GM12873 (cell line): ENCODE measurements at regions not wholly inside any gene's neighbourhood (a gene's known extent, or its start where the extent isn't known, plus 50 kb on each side); places are given as distances from the start of the nearest gene placed in this dataset.

Experiments
- TF ChIP-seq, protein P1 (sequence below): IDR thresholded peaks from 2 replicates; pipeline ENCODE4 v1.5.1; 2012; ENCODE audit warnings: low read depth, mild to moderate bottlenecking, moderate library complexity, low read length, control low read depth; ENCODE audit not compliant: insufficient read depth; ENCODE audit errors: missing control alignments

DNA sequence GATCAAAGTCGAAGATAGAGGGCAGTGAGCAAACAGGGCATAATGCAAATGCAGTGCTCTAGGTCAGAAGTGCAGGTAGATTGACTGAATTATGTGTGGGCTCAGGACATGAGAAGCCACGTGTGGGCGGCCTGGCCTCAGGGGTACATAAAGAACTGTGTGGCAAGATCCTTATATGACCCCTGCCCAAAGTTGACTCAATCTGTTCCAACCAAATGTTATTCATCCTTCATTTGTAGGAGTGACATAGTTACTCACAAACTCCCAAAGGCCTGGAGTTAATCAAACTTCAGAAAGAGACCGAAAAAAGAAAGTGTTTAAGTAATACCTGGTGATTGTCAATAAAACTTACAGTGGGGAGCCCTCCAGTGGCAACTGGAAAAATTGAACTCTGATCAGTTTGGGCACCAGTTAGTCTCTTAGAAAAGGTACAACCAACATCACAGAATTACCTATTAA is 150.4 kb upstream of the FAR2 start:
- TF ChIP-seq, protein P1, sequence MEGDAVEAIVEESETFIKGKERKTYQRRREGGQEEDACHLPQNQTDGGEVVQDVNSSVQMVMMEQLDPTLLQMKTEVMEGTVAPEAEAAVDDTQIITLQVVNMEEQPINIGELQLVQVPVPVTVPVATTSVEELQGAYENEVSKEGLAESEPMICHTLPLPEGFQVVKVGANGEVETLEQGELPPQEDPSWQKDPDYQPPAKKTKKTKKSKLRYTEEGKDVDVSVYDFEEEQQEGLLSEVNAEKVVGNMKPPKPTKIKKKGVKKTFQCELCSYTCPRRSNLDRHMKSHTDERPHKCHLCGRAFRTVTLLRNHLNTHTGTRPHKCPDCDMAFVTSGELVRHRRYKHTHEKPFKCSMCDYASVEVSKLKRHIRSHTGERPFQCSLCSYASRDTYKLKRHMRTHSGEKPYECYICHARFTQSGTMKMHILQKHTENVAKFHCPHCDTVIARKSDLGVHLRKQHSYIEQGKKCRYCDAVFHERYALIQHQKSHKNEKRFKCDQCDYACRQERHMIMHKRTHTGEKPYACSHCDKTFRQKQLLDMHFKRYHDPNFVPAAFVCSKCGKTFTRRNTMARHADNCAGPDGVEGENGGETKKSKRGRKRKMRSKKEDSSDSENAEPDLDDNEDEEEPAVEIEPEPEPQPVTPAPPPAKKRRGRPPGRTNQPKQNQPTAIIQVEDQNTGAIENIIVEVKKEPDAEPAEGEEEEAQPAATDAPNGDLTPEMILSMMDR = peak; percentile 40

DNA sequence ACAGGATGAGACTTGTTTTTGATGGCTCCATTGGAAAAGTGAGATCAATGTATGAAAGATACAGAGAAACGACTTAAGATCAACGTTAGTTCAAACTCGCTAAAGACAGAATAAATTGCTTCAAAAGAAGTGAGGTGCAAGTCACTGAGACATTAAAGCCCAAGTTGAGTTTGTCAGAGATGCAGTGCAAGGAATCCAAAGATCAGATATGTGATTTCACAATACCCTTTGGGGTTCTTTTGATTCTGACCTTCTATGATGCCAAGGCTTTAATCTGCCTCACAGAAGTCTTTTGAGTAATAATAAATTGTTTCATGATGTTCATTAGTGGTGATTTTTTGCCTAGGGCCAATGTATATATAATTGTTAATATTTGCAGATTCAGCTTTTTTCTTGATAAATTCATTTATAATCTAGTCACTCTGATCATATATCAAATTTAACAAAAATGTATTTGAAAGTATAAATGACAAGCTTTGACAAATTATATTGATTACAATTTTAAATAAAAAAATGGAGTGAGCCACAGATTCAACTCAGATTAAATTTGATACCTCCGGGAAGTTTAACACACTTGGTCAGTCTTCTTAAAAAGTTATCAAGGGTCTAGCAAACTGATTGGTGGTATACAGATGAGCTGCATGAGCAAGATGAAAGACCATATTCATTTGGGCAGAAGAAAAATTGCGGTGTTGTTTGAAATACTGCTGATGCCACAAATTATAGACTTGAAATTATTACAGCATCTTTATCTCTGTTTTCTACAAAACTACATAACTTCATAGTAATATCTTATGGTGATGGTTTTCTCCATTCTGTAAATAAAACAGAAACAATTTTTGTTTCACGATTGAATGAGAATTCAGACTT is 144.8 kb upstream of the FAR2 start:
- TF ChIP-seq, protein P1 = no peak

DNA sequence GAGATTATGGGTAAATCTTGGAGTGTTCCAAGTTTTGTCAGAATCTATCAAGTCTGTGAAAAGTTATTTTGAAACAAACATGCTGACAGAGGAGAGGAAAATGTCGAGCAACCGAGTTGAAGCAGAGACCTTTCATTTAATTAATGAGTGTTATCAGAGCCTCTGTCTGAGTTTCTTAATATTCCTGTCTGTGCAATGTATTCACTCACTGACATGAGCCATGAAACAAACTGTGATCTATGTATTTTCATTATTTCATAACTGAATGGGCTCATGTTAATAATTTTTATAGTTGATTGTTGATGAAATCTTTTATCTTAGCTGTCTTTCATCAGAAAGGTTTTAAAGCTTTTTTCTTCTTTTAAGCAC is 144.2 kb upstream of the FAR2 start:
- TF ChIP-seq, protein P1 = no peak

DNA sequence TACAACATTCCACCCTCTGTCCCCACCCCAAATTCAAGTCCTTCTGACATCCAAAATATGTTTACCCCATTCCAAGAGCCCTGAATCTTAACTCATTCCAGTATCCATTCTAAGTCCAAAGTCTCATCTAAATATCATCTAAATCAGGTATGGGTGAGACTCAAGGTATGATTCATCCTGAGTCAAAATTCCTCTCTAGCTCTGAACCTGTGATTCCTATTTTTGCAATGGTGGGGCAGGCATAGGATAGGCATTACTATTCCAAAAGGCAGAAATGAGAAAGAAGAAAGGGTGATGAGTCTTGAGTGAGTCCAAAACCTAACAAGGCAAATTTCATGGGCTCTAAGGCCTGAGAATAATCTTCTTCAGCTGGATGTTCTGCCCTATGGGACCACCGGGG is 140.3 kb upstream of the FAR2 start:
- TF ChIP-seq, protein P1 = no peak

DNA sequence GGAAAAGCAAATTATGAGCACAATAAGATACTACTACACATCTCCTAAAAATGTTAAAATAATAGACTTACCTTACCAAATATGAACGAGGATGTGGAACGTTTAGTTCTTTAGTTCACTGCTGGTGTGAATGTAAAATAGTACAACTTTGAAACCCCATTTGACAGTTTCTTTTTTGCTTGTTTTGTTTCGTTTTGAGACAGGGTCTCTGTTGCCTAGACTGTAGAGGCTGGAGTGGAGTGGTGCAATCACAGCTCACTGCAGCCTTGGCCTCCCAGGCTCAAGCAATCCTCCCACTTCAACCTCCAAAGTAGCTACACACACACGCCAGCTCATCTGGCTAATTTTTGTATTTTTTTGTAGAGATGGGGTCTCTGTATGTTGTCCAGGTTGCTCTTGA is 136.4 kb upstream of the FAR2 start:
- TF ChIP-seq, protein P1 = no peak

DNA sequence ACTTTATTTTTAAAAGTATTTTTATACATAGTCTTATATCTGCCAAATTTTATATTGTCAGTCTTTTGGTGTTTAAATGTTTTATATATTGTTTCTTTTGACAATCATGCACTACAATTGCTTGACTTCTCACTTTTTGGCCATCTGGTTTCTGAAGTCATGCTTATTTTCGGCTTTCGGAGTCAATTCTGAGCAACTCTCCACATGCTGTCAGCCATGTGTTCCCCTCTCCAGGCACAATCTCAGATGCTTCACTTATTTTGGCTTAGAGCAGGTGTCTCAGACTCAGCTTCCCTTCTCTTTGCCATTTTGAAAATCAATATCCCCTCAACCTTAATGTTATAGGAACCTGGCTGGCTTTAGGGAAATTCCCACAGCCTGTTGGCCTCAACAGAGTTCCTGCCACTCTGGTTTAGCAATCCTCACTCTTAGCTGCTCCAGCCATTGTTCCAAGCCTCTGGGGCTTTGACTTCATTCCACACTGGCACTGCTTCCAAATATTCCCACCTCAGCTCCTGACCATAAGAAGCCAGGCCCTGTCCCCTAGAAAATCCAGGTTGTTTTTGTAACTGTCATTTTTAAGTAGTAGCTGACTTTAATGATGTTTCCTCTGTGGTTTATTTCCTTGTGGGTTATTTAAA is 125.5 kb upstream of the FAR2 start:
- TF ChIP-seq, protein P1 = no peak

DNA sequence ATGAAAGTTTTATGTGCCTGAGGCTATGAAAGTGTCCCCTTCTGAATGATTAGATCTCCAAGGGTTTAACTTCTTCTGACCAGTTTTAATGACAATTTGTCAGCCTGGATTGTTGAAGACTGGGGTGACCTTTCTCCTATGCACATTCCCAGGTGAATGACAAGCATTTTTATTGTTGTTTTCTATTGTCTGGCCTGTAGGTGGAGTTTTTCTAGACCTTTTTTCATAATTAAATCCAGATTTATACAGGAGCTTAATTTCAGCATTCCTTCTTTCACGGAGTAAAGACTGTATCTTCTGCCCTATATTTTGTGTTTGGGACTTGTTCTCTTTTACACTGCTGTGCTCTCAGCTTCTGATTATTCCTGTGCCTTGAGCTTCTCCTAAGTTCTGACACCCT is 125.0 kb upstream of the FAR2 start:
- TF ChIP-seq, protein P1 = peak; percentile 19
